Neural cell (in vitro differentiated cells): ENCODE measurements at regions not wholly inside any gene's neighbourhood (a gene's known extent, or its start where the extent isn't known, plus 50 kb on each side); places are given as distances from the start of the nearest gene placed in this dataset.
"Not testable (repeated sequence)": the region's sequence is repeated elsewhere in the genome, so short reads cannot be mapped to it uniquely, and the experiment has no call there.

Experiments used
- H2AFZ ChIP-seq: fragments of 200-600, 300-800 bp; sonication (generic), shearing (Covaris generic); 2 replicates; pipeline ENCODE4 v1.6.0; 2014; ENCODE audit warnings: low read depth, mild to moderate bottlenecking, antibody characterized with exemption, low read length, moderate library complexity
- H3F3A ChIP-seq: fragments of 200-600 bp; shearing (Covaris generic); 2 replicates; pipeline ENCODE4 v1.6.1; 2016; ENCODE audit warnings: mild to moderate bottlenecking, moderate library complexity, mixed read lengths, antibody characterized with exemption, low read length; ENCODE audit not compliant: insufficient read depth, poor library complexity, severe bottlenecking
- H3K27ac ChIP-seq: fragments of 200-600, 300-800 bp; sonication (generic), shearing (Covaris generic); 2 replicates; pipeline ENCODE4 v1.5.1; 2014; ENCODE audit warnings: mild to moderate bottlenecking, low read length, moderate library complexity
- H3K27me3 ChIP-seq: fragments of 300-800, 200-600 bp; sonication (generic), shearing (Covaris generic); 2 replicates; pipeline ENCODE4 v1.6.0; 2014; ENCODE audit warnings: mild to moderate bottlenecking, low read depth, low read length, moderate library complexity; ENCODE audit not compliant: insufficient read depth
- H3K36me3 ChIP-seq: fragments of 300-800, 200-600 bp; sonication (generic), shearing (Covaris generic); 2 replicates; pipeline ENCODE4 v1.5.1; 2014; ENCODE audit warnings: mild to moderate bottlenecking, antibody characterized with exemption, low read length, moderate library complexity; ENCODE audit not compliant: insufficient read depth
- H3K4me2 ChIP-seq: fragments of 300-800, 200-600 bp; sonication (generic), shearing (Covaris generic); 2 replicates; pipeline ENCODE4 v1.6.0; 2014; ENCODE audit warnings: mild to moderate bottlenecking, low read length
- H3K4me3 ChIP-seq: fragments of 300-800, 200-600 bp; sonication (generic), shearing (Covaris generic); 2 replicates; pipeline ENCODE4 v1.5.1; 2014; ENCODE audit warnings: mild to moderate bottlenecking, low read length, moderate library complexity
- H3K79me2 ChIP-seq: fragments of 200-600 bp; shearing (Covaris generic); replicated peaks from 2 replicates; pipeline ENCODE4 v1.6.0; 2014; ENCODE audit warnings: mild to moderate bottlenecking, low read length, moderate library complexity; ENCODE audit not compliant: insufficient read depth
- H3K9ac ChIP-seq: fragments of 300-800, 200-600 bp; sonication (generic), shearing (Covaris generic); 2 replicates; pipeline ENCODE4 v1.6.1; 2016; ENCODE audit warnings: mild to moderate bottlenecking, low read length, mixed read lengths
- H3K9me2 ChIP-seq: fragments of 200-600 bp; shearing (Covaris generic); 2 replicates; pipeline ENCODE4 v1.6.1; 2016; ENCODE audit warnings: mild to moderate bottlenecking, low read length, mixed read lengths; ENCODE audit not compliant: insufficient read depth
- H3K9me3 ChIP-seq: fragments of 200-600, 300-800 bp; sonication (generic), shearing (Covaris generic); 2 replicates; pipeline ENCODE4 v1.6.1; 2016; ENCODE audit warnings: mild to moderate bottlenecking, mixed run types, low read length, moderate library complexity, mixed read lengths
- H4K20me1 ChIP-seq: fragments of 200-600 bp; shearing (Covaris generic); 2 replicates; pipeline ENCODE4 v1.6.1; 2016; ENCODE audit warnings: mild to moderate bottlenecking, mixed run types; ENCODE audit not compliant: insufficient read depth
- EP300 ChIP-seq: fragments of 450-650 bp; conservative IDR thresholded peaks from 2 replicates; pipeline ENCODE4 v1.6.1; 2014; ENCODE audit warnings: antibody characterized with exemption, mild to moderate bottlenecking, moderate library complexity; ENCODE audit not compliant: poor library complexity, severe bottlenecking
- EZH2 ChIP-seq: fragments of 200-600, 300-800 bp; shearing (Covaris generic), sonication (generic); IDR thresholded peaks from 2 replicates; pipeline ENCODE4 v1.6.1; 2014; ENCODE audit warnings: antibody characterized with exemption, low read length, borderline replicate concordance, mild to moderate bottlenecking; ENCODE audit not compliant: insufficient read depth, poor library complexity, severe bottlenecking
- MXI1 ChIP-seq: fragments of 450-650 bp; conservative IDR thresholded peaks from 2 replicates; pipeline ENCODE4 v1.6.1; 2014; ENCODE audit warnings: antibody characterized with exemption, mild to moderate bottlenecking; ENCODE audit not compliant: poor library complexity, severe bottlenecking
- POLR2AphosphoS5 ChIP-seq: IDR thresholded peaks from 2 replicates; pipeline ENCODE4 v1.6.1; 2012
- RAD21 ChIP-seq: fragments of 450-650 bp; conservative IDR thresholded peaks from 2 replicates; pipeline ENCODE4 v1.6.1; 2014; ENCODE audit warnings: antibody characterized with exemption, mild to moderate bottlenecking, moderate library complexity
- REST ChIP-seq: IDR thresholded peaks from 2 replicates; pipeline ENCODE4 v1.6.1; 2012; ENCODE audit warnings: borderline replicate concordance
- SMC3 ChIP-seq: fragments of 450-650 bp; conservative IDR thresholded peaks from 2 replicates; pipeline ENCODE4 v1.6.1; 2014; ENCODE audit warnings: antibody characterized with exemption, mild to moderate bottlenecking, moderate library complexity; ENCODE audit not compliant: poor library complexity
- TAF1 ChIP-seq: IDR thresholded peaks from 2 replicates; pipeline ENCODE4 v1.6.1; 2012; ENCODE audit warnings: low read depth
- TF ChIP-seq, protein P1 (sequence below): fragments of 450-650 bp; IDR thresholded peaks from 2 replicates; pipeline ENCODE4 v1.5.1; 2014; ENCODE audit warnings: antibody characterized with exemption, mild to moderate bottlenecking, moderate library complexity; ENCODE audit not compliant: poor library complexity, severe bottlenecking

GRCh38 chr2:12014088-12014960 is 267.9 kb downstream of the LPIN1 start:
- Histone ChIP-seq H3K4me2 (no peak overlapping the region), H3K9me3 (no peaks in the 10 kb centered on the region), H3K27me3 (no peaks in the 10 kb centered on the region), H3K79me2 (no peaks in the 10 kb centered on the region), H3K4me3 (no peak overlapping the region), H3K9ac (no peak overlapping the region), H3F3A (no peaks in the 10 kb centered on the region), H4K20me1 (no peaks in the 10 kb centered on the region), H3K27ac (no peak overlapping the region), H2AFZ (no peak overlapping the region), H3K36me3 (no peaks in the 10 kb centered on the region), H3K9me2 (no peaks in the 10 kb centered on the region)
- TF ChIP-seq POLR2AphosphoS5 (no peak), EP300 (no peak), MXI1 (no peak), EZH2 (no peak), SMC3 (no peak), REST (no peak), RAD21 (no peak), TAF1 (no peak)
- TF ChIP-seq, protein P1, sequence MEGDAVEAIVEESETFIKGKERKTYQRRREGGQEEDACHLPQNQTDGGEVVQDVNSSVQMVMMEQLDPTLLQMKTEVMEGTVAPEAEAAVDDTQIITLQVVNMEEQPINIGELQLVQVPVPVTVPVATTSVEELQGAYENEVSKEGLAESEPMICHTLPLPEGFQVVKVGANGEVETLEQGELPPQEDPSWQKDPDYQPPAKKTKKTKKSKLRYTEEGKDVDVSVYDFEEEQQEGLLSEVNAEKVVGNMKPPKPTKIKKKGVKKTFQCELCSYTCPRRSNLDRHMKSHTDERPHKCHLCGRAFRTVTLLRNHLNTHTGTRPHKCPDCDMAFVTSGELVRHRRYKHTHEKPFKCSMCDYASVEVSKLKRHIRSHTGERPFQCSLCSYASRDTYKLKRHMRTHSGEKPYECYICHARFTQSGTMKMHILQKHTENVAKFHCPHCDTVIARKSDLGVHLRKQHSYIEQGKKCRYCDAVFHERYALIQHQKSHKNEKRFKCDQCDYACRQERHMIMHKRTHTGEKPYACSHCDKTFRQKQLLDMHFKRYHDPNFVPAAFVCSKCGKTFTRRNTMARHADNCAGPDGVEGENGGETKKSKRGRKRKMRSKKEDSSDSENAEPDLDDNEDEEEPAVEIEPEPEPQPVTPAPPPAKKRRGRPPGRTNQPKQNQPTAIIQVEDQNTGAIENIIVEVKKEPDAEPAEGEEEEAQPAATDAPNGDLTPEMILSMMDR: no peak

GRCh38 chr2:12017499-12018157 is 271.2 kb downstream of the LPIN1 start:
- no peaks in the 10 kb centered on the region for H4K20me1 ChIP-seq
- no peaks in the 10 kb centered on the region for H3K79me2 ChIP-seq
- no peaks in the 10 kb centered on the region for H3K9me2 ChIP-seq
- no peaks in the 10 kb centered on the region for H3K27me3 ChIP-seq
- no peak overlapping the region for H3K4me2 ChIP-seq
- no peak overlapping the region for H3K4me3 ChIP-seq
- no peak overlapping the region for H3K27ac ChIP-seq
- H3K36me3 ChIP-seq: no peaks in the 10 kb centered on the region
- no peak for TF ChIP-seq EZH2
- TF ChIP-seq SMC3: no peak
- TF ChIP-seq, protein P1: no peak
- TF ChIP-seq POLR2AphosphoS5: no peak
- TF ChIP-seq REST: no peak
- TF ChIP-seq TAF1: no peak
- TF ChIP-seq MXI1: no peak
- no peak for TF ChIP-seq RAD21
- TF ChIP-seq EP300: no peak
- H3K9me3 ChIP-seq: no peaks in the 10 kb centered on the region
- no peak overlapping the region for H3K9ac ChIP-seq
- H2AFZ ChIP-seq: no peak overlapping the region
- H3F3A ChIP-seq: no peaks in the 10 kb centered on the region

- H2AFZ ChIP-seq, H4K20me1 ChIP-seq, H3F3A ChIP-seq, H3K79me2 ChIP-seq, H3K36me3 ChIP-seq, H3K4me3 ChIP-seq, H3K9ac ChIP-seq, H3K9me3 ChIP-seq, H3K27ac ChIP-seq, H3K9me2 ChIP-seq, H3K27me3 ChIP-seq, H3K4me2 ChIP-seq: not testable (repeated sequence)
Observed at GRCh38 chr2:12018726-12019125, 272.3 kb downstream of the LPIN1 start.
